GM12878 (cell line): ENCODE measurements at regions not wholly inside any gene's neighbourhood (a gene's known extent, or its start where the extent isn't known, plus 50 kb on each side); places are given as distances from the start of the nearest gene placed in this dataset.

Experiments used
- BCL3 ChIP-seq: IDR thresholded peaks from 2 replicates; pipeline ENCODE4 v1.6.1; 2011; ENCODE audit warnings: borderline replicate concordance, low read depth, mild to moderate bottlenecking, moderate library complexity, low read length; ENCODE audit not compliant: insufficient read depth, poor library complexity, severe bottlenecking
- CEBPB ChIP-seq, 2 experiments: fragments of 150-350 bp in 1 of 2; IDR thresholded peaks; 2 replicates each; pipeline ENCODE4 v1.6.1; 2012 to 2014; ENCODE audit warnings: low read depth in 2 of 2, low read length in 2 of 2, borderline replicate concordance in 1 of 2, inconsistent platforms in 1 of 2
- JUND ChIP-seq: IDR thresholded peaks from 2 replicates; pipeline ENCODE4 v1.6.1; 2012; ENCODE audit warnings: low read depth, mild to moderate bottlenecking, low read length, improper control_type of control experiment, moderate library complexity
- NRF1 ChIP-seq: conservative IDR thresholded peaks from 2 replicates; pipeline ENCODE4 v1.6.1; 2011; ENCODE audit warnings: mild to moderate bottlenecking, low read depth, low read length, improper control_type of control experiment
- TF ChIP-seq, protein P1 (sequence below): fragments of 450-650 bp; IDR thresholded peaks from 2 replicates; pipeline ENCODE4 v1.6.1; 2017; ENCODE audit warnings: antibody characterized with exemption, mild to moderate bottlenecking, moderate library complexity
- TF ChIP-seq, protein P2 (sequence below): fragments of 450-650 bp; IDR thresholded peaks from 2 replicates; pipeline ENCODE4 v1.6.1; 2014; ENCODE audit warnings: mild to moderate bottlenecking
- TF ChIP-seq, protein P3 (sequence below): IDR thresholded peaks from 2 replicates; pipeline ENCODE4 v1.6.1; 2012; ENCODE audit warnings: low read length, inconsistent platforms

DNA sequence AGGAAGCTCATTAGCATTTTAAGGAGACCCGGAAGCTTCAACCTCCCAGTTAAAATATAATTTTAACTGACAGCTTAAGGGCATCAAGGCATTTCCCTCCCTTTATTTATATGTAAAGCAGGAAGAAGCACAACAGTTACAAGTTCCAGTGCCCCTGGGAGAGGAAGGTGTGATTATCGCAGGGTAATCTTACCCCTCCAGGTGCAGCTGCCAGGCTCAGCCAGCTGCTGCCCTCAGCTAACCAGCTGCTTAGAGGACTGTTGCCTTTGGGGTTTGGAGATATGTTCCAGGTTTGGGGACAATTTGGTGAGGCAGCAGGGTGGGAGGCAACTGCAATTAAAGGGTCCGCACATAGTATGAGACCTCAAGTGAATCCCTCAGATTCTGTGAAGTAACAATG is 55.3 kb upstream of the SETBP1 start (continued):
- TF ChIP-seq, protein P1, sequence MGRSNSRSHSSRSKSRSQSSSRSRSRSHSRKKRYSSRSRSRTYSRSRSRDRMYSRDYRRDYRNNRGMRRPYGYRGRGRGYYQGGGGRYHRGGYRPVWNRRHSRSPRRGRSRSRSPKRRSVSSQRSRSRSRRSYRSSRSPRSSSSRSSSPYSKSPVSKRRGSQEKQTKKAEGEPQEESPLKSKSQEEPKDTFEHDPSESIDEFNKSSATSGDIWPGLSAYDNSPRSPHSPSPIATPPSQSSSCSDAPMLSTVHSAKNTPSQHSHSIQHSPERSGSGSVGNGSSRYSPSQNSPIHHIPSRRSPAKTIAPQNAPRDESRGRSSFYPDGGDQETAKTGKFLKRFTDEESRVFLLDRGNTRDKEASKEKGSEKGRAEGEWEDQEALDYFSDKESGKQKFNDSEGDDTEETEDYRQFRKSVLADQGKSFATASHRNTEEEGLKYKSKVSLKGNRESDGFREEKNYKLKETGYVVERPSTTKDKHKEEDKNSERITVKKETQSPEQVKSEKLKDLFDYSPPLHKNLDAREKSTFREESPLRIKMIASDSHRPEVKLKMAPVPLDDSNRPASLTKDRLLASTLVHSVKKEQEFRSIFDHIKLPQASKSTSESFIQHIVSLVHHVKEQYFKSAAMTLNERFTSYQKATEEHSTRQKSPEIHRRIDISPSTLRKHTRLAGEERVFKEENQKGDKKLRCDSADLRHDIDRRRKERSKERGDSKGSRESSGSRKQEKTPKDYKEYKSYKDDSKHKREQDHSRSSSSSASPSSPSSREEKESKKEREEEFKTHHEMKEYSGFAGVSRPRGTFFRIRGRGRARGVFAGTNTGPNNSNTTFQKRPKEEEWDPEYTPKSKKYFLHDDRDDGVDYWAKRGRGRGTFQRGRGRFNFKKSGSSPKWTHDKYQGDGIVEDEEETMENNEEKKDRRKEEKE: no peak
- TF ChIP-seq, protein P2, sequence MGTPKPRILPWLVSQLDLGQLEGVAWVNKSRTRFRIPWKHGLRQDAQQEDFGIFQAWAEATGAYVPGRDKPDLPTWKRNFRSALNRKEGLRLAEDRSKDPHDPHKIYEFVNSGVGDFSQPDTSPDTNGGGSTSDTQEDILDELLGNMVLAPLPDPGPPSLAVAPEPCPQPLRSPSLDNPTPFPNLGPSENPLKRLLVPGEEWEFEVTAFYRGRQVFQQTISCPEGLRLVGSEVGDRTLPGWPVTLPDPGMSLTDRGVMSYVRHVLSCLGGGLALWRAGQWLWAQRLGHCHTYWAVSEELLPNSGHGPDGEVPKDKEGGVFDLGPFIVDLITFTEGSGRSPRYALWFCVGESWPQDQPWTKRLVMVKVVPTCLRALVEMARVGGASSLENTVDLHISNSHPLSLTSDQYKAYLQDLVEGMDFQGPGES: no peak
- no peak for TF ChIP-seq BCL3
- no peak for TF ChIP-seq CEBPB (IDR thresholded peaks at IDR 0.05; ENCODE audit: borderline replicate concordance in 1 of 2, low read depth in 2 of 2, low read length in 2 of 2)
- no peak for TF ChIP-seq JUND
- no peak for TF ChIP-seq NRF1
- TF ChIP-seq, protein P3, sequence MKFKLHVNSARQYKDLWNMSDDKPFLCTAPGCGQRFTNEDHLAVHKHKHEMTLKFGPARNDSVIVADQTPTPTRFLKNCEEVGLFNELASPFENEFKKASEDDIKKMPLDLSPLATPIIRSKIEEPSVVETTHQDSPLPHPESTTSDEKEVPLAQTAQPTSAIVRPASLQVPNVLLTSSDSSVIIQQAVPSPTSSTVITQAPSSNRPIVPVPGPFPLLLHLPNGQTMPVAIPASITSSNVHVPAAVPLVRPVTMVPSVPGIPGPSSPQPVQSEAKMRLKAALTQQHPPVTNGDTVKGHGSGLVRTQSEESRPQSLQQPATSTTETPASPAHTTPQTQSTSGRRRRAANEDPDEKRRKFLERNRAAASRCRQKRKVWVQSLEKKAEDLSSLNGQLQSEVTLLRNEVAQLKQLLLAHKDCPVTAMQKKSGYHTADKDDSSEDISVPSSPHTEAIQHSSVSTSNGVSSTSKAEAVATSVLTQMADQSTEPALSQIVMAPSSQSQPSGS: no peak
